ENCODE measurements at regions not wholly inside any gene's neighbourhood (a gene's known extent, or its start where the extent isn't known, plus 50 kb on each side); places are given as distances from the start of the nearest gene placed in this dataset.

GRCh38 chr3:23094890-23095462 is 108.2 kb upstream of the UBE2E2 start:
- TF ChIP-seq CTCF (IDR thresholded peaks at IDR 0.05) (no peak), POLR2A (IDR thresholded peaks at IDR 0.05) (no peak), POLR2AphosphoS5 (IDR thresholded peaks at IDR 0.05) (no peak), EP300 (IDR thresholded peaks at IDR 0.05) (no peak)
